MM.1S (cell line): ENCODE measurements at regions not wholly inside any gene's neighbourhood (a gene's known extent, or its start where the extent isn't known, plus 50 kb on each side); places are given as distances from the start of the nearest gene placed in this dataset.

Source experiments
- CTCF ChIP-seq: fragments of 300-600 bp; sonication (generic); IDR thresholded peaks from 2 replicates; pipeline ENCODE4 v1.5.1; 2016; ENCODE audit warnings: antibody characterized with exemption, low read length, mixed read lengths
- EZH2 ChIP-seq: fragments of 300-600 bp; sonication (generic); optimal IDR thresholded peaks from 2 replicates; pipeline ENCODE3; 2017; ENCODE audit warnings: low read depth, mild to moderate bottlenecking, antibody characterized with exemption, low read length, mixed read lengths
- EZH2phosphoT487 ChIP-seq: fragments of 300-600 bp; sonication (generic); IDR thresholded peaks from 2 replicates; pipeline ENCODE4 v1.6.1; 2018; ENCODE audit warnings: antibody characterized with exemption, low read length

DNA sequence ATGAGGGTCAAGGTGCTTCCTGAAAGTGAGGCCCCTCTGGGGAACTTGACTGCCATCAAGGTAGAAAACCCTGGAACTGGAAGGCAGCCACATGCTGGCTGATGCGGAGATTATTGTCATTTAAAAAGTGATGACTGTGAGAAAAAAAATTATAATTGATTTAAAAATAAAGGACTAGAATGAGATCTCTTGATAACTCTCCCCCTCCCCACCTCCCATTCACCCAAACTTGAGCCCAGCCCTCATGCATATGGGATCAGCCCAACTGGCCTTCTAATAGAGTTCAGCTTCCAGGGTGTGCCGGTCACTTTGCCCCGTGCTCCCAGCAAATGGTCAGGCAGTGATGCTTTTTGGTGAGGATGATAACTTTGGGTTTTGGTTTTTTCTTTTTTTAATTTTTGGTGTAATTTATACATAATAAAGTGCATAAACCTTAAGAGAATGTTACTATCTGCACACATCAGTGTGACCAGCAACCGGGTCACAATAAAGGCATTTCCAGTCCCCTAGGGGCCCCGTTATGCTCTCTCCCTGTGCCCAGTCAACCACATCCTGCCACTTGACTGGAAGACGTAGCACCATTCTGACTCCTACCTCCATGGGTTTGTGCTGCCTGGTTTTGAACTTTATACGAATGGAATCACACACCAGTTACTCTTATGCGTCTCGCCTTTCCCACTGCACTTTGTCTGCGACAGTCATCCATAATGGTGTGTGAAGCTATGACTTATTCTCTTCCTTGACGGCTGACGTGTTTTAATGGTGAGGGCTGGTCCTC is 187.9 kb downstream of the USP12 start:
- TF ChIP-seq CTCF, result no peak
- TF ChIP-seq EZH2, result no peak
- no peak for TF ChIP-seq EZH2phosphoT487
